Activated T-helper 2 cell treated with anti-CD3 and anti-CD28 coated beads, Interferon-gamma antibody, Interleukin-2, Interleukin-4, amounts not matched to agents 10 μg/mL and 5 μg/mL and 100 μg/mL, durations not matched to agents 14 hours and 24 hours and 36 hours (primary cell): ENCODE measurements at regions not wholly inside any gene's neighbourhood (a gene's known extent, or its start where the extent isn't known, plus 50 kb on each side); places are given as distances from the start of the nearest gene placed in this dataset.
"Not testable (repeated sequence)": the region's sequence is repeated elsewhere in the genome, so short reads cannot be mapped to it uniquely, and the experiment has no call there.

Experiments used
- DNase-seq: peaks from one replicate; pipeline ENCODE4 v3.0.0; 2021; ENCODE audit warnings: low spot score
- H3K27ac Mint-ChIP-seq: one replicate; pipeline ENCODE4 v1.8.0; 2021; ENCODE audit warnings: mixed read lengths
- H3K27me3 Mint-ChIP-seq: one replicate; pipeline ENCODE4 v1.8.0; 2021; ENCODE audit warnings: low read depth, mixed read lengths
- H3K36me3 Mint-ChIP-seq: one replicate; pipeline ENCODE4 v1.8.0; 2021; ENCODE audit warnings: low read depth, mixed read lengths
- H3K4me1 Mint-ChIP-seq: one replicate; pipeline ENCODE4 v1.8.0; 2021; ENCODE audit warnings: low read depth, mixed read lengths
- H3K4me3 Mint-ChIP-seq: one replicate; pipeline ENCODE4 v1.8.0; 2021; ENCODE audit warnings: low read depth, mild to moderate bottlenecking, moderate library complexity, mixed read lengths
- H3K9me3 Mint-ChIP-seq: one replicate; pipeline ENCODE4 v1.8.0; 2021; ENCODE audit warnings: mixed read lengths
- intact Hi-C: fragments of 100-400 bp; cut with micrococcal nuclease; formaldehyde crosslinking; loops from one replicate; pipeline ENCODE4 v1.15.1; 2023

DNA sequence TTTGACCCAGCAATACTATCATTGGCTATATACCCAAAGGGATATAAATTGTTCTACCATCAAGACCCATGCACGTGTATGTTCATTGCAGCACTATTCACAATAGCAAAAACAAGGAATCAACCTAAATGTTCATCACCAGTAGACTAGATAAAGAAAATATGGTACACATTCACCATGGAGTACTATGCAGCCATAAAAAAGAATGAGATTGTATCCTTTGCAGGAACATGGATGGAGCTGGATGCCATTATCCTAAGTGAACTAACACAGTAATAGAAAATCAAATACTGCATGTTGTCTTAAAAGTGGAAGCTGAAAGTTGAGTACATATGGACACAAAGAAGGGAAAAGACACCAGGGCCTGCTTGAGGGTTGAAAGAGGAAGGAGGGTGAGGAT, 803.1 kb upstream of the PCDH10 start:
- no peaks in the 10 kb centered on the region for H3K36me3 Mint-ChIP-seq
- no peak for DNase-seq
- no peak overlapping the region for H3K4me3 Mint-ChIP-seq
- H3K9me3 Mint-ChIP-seq = peaks cover 17% of the 10 kb centered on the region
- H3K27ac Mint-ChIP-seq = no peak overlapping the region
- H3K27me3 Mint-ChIP-seq = no peaks in the 10 kb centered on the region
- H3K4me1 Mint-ChIP-seq = no peaks in the 10 kb centered on the region
- intact Hi-C loops = no loop called here

DNA sequence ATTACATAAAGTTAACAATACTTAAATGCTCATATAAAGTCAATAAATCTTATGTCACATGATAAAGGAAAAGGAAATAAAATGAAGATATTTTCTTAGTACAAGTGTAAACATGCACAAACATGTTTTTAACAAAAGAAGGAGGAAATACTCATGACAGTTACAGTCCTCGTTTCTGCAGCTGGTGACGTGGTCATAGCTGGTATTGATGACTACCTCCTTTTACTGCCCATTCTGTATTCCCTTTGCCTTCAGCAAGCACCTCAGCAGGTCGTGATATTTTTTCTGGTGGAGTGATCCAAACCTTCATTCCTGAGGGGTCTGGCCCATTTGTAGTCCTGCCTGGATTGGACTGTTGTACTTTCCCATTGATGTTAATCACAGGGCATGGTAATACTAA, 797.5 kb upstream of the PCDH10 start:
- H3K27me3 Mint-ChIP-seq, H3K36me3 Mint-ChIP-seq, intact Hi-C loops, DNase-seq, H3K4me1 Mint-ChIP-seq, H3K4me3 Mint-ChIP-seq, H3K27ac Mint-ChIP-seq: not testable (repeated sequence)
- H3K9me3 Mint-ChIP-seq = peaks cover 29% of the 10 kb centered on the region

DNA sequence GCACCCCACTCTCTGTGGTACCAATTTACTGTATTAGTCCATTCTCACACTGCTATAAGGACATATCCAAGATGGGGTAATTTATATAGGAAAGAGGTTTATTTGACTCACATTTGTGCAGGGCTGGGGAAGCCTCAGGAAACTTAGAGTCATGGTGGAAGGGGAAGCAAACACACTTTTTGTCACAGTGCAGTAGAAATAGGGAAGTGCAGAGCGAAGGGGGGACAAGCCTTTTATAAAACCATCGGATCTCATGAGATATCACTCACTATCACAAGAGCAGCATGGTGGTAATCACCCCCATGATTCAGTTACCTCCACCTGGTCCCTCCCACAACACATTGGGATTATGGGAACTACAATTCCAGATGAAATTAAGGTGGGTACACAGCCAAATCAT, 766.9 kb upstream of the PCDH10 start:
- Mint-ChIP-seq H3K9me3 (peaks cover 10% of the 10 kb centered on the region), H3K4me3 (no peak overlapping the region), H3K36me3 (no peaks in the 10 kb centered on the region), H3K27ac (no peak overlapping the region), H3K4me1 (no peaks in the 10 kb centered on the region), H3K27me3 (no peaks in the 10 kb centered on the region)
- no peak for DNase-seq
- intact Hi-C loops = no loop called here

DNA sequence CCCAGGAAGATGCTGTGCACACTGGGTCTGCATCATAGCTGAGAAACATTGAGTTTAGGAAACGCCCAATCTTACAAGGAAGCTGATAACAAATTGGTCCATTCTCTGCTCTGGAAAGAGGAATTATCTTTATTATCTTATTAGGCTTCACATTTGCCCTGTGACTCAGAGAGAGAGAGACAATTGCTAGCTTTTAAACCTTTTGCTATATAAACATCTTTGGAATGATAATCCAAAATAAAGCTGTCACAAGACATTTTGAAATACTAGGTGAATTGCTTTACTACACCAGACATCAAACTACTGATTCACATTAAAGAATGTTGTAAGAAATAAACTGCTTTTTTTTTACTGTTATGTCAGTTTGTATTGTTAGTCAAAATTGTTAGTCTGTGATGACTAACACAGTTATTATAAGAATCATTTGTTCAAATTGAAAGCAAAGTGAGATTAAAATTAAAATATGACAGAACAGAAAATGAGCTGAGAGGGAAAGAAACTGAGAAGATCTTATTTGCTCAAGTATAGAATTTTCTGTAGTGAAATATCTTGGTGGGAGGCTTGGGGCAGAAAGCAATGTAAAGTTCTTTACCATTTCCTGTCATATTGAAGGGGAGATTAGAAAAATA, 765.4 kb upstream of the PCDH10 start:
- intact Hi-C loops = no loop called here
- no peak overlapping the region for H3K4me3 Mint-ChIP-seq
- no peak overlapping the region for H3K27ac Mint-ChIP-seq
- no peak for DNase-seq
- H3K36me3 Mint-ChIP-seq = no peaks in the 10 kb centered on the region
- H3K4me1 Mint-ChIP-seq = no peaks in the 10 kb centered on the region
- no peaks in the 10 kb centered on the region for H3K27me3 Mint-ChIP-seq
- peaks cover 10% of the 10 kb centered on the region for H3K9me3 Mint-ChIP-seq

DNA sequence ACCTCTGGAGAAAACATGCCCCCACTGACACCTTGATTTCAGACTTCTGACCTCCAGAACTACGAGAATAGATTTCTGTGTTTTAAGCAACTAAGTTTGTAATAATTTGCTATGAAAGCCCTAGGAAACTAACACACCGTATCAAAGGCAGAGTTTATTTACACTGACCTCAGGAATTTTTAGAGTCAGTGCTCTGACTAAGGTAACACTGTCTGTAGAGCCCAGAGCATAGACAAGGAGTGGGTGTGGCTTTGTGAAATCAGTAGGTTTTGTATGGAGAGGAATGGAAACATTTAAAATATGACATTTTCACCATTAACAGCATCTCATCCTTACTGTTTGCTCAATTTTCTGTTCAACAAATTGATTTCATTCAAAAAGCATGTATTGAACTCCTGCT, 764.4 kb upstream of the PCDH10 start:
- DNase-seq = no peak
- H3K9me3 Mint-ChIP-seq = peaks cover 3% of the 10 kb centered on the region
- no peaks in the 10 kb centered on the region for H3K4me1 Mint-ChIP-seq
- intact Hi-C loops = no loop called here
- H3K27ac Mint-ChIP-seq = no peak overlapping the region
- no peaks in the 10 kb centered on the region for H3K27me3 Mint-ChIP-seq
- H3K36me3 Mint-ChIP-seq = no peaks in the 10 kb centered on the region
- H3K4me3 Mint-ChIP-seq = no peak overlapping the region

DNA sequence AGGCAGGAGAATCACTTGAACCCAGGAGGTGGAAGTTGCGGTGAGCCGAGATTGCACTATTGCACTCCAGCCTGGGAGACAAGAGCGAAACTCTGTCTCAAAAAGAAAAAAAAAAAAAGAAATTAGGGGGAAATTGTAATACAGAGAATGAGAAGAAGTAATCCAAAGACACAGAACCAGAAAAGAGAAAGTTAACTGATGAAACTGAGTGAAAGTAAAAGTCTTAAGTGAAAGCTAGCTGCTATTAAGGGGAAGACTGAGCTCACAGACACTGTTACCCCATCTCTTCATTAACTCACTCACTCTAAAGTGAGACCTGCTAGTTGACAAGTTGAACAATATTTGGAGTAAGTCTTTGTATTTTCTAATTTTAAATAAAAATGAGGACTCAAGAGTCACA, 763.0 kb upstream of the PCDH10 start:
- Mint-ChIP-seq H3K9me3 (no peaks in the 10 kb centered on the region), H3K27ac (no peak overlapping the region), H3K27me3 (no peaks in the 10 kb centered on the region), H3K4me1 (no peaks in the 10 kb centered on the region), H3K4me3 (no peak overlapping the region), H3K36me3 (no peaks in the 10 kb centered on the region)
- DNase-seq = no peak
- intact Hi-C loops = no loop called here

DNA sequence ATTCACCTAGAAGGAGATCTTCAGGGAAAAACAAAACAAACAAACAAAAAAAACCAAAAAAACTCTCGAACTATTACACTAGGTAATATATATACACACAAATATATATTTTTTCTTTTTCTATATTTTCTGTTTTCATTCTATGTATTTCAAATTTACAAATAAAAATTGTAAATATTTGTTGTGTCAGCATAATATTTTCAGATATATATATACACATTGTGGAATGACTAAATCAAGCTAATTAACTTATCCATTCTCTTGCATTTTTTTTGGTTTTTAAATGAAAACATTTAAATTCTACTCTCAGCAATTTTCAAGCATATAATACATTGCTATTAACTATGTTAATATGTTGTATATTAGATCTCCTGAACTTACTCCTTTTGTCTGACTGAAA, 762.0 kb upstream of the PCDH10 start:
- Mint-ChIP-seq H3K4me3 (no peak overlapping the region), H3K4me1 (no peaks in the 10 kb centered on the region), H3K27me3 (no peaks in the 10 kb centered on the region), H3K9me3 (no peaks in the 10 kb centered on the region), H3K36me3 (no peaks in the 10 kb centered on the region), H3K27ac (no peak overlapping the region)
- intact Hi-C loops = no loop called here
- no peak for DNase-seq

DNA sequence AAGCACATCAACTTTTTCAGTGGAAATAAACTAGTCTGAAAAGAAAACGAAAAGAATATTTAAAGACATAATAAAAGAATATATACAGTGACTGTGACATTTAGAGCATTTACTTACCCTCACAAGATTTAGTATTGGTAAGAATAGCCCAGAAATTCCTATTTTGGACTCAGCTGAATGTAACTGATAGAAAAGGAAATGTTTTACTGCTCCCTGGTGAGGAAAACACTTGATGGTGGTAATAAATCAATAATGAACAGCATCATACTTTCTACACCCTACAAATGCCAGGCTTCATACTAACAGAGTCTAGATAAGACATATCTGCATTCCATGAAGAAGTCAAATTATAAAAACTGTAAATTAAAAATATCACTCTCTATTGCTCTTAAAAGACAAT, 753.5 kb upstream of the PCDH10 start:
- Mint-ChIP-seq H3K27me3 (no peaks in the 10 kb centered on the region), H3K36me3 (no peaks in the 10 kb centered on the region), H3K4me3 (no peak overlapping the region), H3K27ac (no peak overlapping the region), H3K4me1 (no peaks in the 10 kb centered on the region), H3K9me3 (peaks cover 5% of the 10 kb centered on the region)
- no peak for DNase-seq
- intact Hi-C loops = no loop called here

DNA sequence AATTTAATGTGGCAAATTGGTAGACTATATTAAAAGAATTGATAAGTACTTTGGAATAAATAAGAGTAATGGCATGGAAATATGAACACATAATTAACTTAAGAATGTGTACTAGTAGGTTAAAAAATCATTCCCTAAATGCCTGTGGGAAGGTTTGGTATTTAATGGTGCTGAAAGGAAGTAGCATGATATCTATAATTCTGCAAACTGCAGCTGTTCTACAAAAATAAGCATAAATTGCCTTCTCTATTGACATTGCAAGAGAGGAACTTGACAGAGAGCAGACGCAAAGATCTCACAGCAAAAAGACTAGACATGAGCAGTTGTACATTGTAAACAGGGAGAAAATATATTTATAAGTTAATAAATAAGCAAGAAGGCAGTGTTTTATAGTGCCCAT, 752.5 kb upstream of the PCDH10 start:
- H3K27ac Mint-ChIP-seq = no peak overlapping the region
- peaks cover 5% of the 10 kb centered on the region for H3K9me3 Mint-ChIP-seq
- intact Hi-C loops = no loop called here
- H3K27me3 Mint-ChIP-seq = no peaks in the 10 kb centered on the region
- no peaks in the 10 kb centered on the region for H3K36me3 Mint-ChIP-seq
- no peak for DNase-seq
- H3K4me3 Mint-ChIP-seq = no peak overlapping the region
- H3K4me1 Mint-ChIP-seq = no peaks in the 10 kb centered on the region

DNA sequence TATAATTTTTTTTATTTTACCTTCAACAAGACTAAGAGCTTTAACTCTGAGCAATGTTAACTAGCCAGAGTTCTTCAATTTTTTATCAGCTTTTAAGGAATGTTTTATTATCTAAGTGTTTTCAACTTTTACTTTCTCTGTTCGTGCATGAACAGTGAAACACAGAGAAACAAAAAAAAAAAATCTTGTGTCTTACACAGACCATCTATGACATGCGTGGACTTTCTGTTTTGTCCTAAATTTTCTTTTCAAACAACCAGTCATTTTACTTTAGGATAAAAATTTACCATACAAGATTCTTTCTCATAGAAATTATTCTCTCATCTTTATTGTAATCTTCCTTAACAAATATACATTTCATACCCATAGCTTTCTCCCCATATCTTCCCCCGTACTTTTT, 731.9 kb upstream of the PCDH10 start:
- intact Hi-C loops = no loop called here
- Mint-ChIP-seq H3K27me3 (no peaks in the 10 kb centered on the region), H3K27ac (no peak overlapping the region)

DNA sequence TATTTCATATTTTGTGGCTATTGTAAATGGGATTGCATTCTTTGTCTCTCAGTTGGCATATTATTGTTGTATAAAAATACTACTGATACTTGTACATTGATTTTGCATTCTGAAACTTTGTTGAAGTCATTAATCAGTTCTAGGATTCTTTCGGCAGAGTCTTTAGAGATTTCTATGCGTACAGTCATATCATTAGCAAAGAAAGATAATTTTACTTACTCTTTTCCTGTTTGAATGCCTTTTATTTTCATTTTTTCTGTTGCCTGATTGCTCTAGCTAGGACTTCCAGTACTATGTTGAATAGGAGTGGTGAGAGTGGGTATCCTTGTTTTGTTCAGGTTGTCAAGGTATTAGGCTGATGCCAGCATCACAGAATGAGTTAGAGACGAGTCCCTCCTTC, 722.0 kb upstream of the PCDH10 start:
- H3K27me3 Mint-ChIP-seq = no peaks in the 10 kb centered on the region
- H3K9me3 Mint-ChIP-seq = no peaks in the 10 kb centered on the region
- no peak overlapping the region for H3K4me3 Mint-ChIP-seq
- intact Hi-C loops = no loop called here
- H3K27ac Mint-ChIP-seq = no peak overlapping the region
- no peaks in the 10 kb centered on the region for H3K4me1 Mint-ChIP-seq
- DNase-seq = no peak
- H3K36me3 Mint-ChIP-seq = no peaks in the 10 kb centered on the region

More for the DNA sequence above, 731.9 kb upstream of the PCDH10 start:
- H3K9me3 Mint-ChIP-seq = peaks cover 42% of the 10 kb centered on the region
- no peak overlapping the region for H3K4me3 Mint-ChIP-seq
- H3K4me1 Mint-ChIP-seq = no peaks in the 10 kb centered on the region
- H3K36me3 Mint-ChIP-seq = no peaks in the 10 kb centered on the region
- DNase-seq = no peak

DNA sequence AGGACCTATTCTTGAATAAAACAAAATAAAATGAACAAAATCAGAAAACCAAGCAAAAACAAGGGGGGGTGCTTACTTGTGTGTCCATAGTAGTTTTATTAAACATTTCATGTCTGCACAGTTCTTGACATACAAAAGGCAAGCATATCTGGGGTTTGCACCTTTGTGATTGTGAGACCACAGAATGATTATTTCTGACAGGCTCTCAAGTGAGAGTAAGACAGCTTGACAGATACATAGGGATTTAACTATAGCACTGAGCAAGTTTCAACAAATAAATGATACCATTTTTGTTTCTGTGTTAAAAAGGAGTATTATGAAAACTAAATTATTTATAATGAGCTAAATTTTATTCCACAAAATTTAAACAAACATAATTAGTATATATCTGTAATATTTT, 712.0 kb upstream of the PCDH10 start:
- intact Hi-C loops = no loop called here
- no peaks in the 10 kb centered on the region for H3K9me3 Mint-ChIP-seq
- no peak overlapping the region for H3K4me3 Mint-ChIP-seq
- H3K36me3 Mint-ChIP-seq = no peaks in the 10 kb centered on the region
- H3K27me3 Mint-ChIP-seq = no peaks in the 10 kb centered on the region
- no peak for DNase-seq
- no peak overlapping the region for H3K27ac Mint-ChIP-seq
- H3K4me1 Mint-ChIP-seq = no peaks in the 10 kb centered on the region

DNA sequence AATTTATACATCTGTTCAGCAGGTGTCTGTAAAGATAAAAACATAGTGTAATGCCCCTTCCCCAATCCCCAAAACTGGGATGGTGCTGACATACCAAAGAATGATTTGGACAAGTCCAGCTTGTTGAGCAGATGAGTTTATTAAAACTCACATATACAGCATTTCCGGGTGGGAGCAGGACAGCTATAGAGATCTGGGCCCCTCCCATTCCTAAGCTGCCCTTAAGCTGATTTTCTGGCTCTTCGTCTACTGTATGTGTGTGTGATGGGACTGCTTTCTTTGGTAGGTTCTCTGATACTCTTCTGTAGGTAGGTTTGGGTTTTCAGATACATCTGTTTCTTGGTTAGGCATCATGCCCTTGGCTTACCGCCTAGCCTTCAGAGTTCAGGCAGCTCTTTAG, 703.7 kb upstream of the PCDH10 start:
- Mint-ChIP-seq H3K9me3 (peaks cover 18% of the 10 kb centered on the region), H3K4me1 (no peaks in the 10 kb centered on the region), H3K27ac (no peak overlapping the region), H3K27me3 (no peaks in the 10 kb centered on the region), H3K36me3 (no peaks in the 10 kb centered on the region), H3K4me3 (no peak overlapping the region)
- intact Hi-C loops = no loop called here
- DNase-seq = no peak

DNA sequence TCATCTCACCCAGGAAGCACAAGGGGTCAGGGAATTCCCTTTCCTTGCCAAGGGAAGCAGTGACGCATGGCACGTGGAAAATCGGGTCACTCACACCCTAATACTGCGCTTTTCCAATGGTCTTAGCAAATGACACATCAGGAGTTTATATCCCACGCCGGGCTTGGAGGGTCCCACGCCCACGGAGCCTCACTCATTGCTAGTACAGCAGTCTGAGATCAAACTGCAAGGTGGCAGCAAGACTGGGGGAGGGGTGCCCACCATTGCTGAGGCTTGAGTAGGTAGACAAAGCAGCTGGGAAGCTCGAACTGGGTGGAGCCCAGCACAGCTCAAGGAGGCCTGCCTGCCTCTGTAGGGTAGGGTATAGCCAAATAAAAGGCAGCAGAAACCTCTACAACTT, 691.1 kb upstream of the PCDH10 start:
- H3K27ac Mint-ChIP-seq, H3K27me3 Mint-ChIP-seq, DNase-seq, intact Hi-C loops, H3K4me3 Mint-ChIP-seq, H3K36me3 Mint-ChIP-seq, H3K4me1 Mint-ChIP-seq: not testable (repeated sequence)
- H3K9me3 Mint-ChIP-seq = peaks cover 24% of the 10 kb centered on the region
